HG03196 (cell line): ENCODE measurements at regions not wholly inside any gene's neighbourhood (a gene's known extent, or its start where the extent isn't known, plus 50 kb on each side); places are given as distances from the start of the nearest gene placed in this dataset.

ENCODE experiments used
- ATAC-seq: cut with Tn5 transposase; IDR thresholded peaks from one replicate; pipeline ENCODE4 v1.9.1; 2021; ENCODE audit not compliant: unreplicated experiment

- ATAC-seq: no peak
Observed at GRCh38 chr5:107266100-107266499, 404.6 kb downstream of the EFNA5 start.

DNA sequence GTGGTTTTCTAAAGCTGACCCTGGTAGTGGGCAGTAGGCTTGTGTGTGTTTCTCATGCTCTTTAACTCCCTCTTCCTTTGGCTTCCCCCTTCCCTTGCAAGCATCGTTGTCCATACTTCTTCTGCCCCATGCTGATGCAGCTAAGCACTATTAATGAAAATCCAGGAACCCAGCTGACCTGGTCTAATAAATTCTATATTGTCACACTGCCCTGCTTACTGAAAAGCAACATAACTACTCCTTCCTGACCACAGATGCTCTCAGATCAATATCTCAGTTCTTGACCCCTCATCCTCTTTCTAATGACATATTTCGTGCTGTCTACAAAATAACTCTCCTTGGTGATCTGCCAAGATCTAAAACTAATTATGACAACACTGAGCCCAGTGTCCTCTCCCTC, 405.5 kb downstream of the EFNA5 start:
- no peak for ATAC-seq

GRCh38 chr5:107263387-107264018, 407.2 kb downstream of the EFNA5 start:
- ATAC-seq: peak; percentile 91

DNA sequence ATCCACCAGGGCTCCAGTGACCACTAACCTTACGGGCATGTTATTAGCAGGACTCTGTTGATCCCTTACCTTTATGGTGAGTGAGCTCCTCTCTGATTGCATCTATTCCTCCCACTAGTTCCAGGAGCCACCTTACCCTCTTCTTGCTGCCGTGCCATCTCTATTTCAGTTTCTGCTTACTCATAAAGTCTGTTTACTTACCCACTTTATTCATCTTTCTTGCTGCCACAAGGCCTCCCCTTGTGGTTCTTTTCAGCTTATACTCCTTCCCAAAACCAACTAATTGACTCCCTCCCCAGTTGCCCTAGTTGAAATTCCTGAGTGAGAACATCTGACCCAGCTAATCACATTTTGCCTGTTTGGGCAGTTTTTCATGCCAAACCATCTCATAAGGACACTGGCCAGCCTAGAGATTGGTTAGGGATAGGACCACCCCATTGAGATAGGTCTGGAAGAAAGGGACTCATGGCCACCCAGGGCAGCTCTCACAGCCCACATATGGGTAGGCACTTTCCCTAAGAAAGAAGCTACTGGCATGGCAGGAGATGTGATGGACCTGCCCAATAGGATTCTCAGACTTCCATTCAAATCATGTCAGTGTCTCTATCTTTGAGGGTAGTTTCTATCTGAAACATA, 412.7 kb downstream of the EFNA5 start:
- ATAC-seq: peak; percentile 93

GRCh38 chr5:107254902-107255234, 415.9 kb downstream of the EFNA5 start:
- no peak for ATAC-seq

- no peak for ATAC-seq
Observed at GRCh38 chr5:107254214-107254901, 416.4 kb downstream of the EFNA5 start.

DNA sequence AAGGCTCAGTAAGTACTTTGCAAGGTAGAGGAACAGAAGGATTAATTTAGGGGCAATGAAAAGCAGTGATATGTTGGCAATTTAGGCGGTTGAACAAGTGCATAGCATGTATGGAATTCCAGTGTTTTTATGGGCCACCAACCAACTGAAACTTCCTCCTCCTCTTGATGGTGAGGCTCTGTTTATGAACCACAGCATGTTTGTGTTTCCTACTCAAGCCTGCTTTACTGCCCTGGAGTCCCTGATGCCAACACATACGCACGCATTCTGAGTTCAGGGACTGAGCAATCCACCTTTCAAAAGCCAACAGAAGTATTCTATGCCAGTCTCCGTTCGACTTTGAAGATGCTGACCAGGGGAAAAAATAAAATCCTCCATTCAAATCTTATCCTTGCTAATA, 417.5 kb downstream of the EFNA5 start:
- ATAC-seq: no peak

- ATAC-seq: no peak
Observed at GRCh38 chr5:107251151-107251550, 419.6 kb downstream of the EFNA5 start.

DNA sequence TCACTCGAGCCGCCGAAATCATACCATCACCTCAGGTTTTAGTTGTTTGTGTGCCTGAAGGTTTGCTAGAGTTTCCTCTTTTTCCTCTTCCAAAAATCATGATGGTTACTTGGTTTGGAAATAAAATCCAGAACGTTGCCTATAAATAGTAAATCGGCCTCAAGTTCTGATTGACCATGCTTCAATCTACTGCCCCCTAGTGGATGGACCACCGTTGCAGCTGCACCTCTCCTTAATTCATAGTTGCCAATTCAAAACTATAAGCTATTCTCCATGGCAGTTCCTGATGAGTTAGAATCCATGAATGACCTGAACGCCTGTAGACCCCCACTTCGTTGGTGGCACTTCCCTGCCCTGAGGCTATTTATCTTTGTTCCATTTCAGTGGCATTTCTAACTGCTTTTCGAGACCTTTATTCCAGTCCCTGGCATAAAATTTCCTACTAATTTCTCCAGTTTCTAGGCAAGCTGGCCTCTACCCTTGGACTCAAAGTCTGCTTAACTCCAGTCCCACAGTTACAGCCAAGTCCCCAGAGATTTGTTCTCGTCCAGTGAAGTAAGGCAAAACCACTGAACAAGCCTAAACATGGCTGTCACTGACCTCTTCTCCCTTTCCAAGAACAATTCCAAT, 422.6 kb downstream of the EFNA5 start:
- no peak for ATAC-seq

DNA sequence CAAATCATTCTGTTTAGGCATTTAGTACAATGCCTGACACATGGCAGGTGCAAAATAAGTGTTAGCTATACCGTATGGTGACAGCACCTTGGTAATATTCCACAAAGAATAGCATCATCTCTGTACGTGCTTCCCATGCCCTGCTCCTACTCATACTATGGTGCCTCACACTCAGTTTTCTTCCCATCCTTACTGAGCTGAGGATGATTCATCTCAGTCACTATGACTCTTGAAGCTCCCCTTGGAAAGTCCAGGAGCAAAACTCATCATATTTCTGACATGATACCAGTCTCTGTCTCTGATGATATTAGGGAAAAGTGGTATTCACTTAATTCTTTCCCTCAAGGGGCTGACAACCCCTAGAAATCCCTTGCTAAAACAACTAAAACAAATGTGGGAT, 423.3 kb downstream of the EFNA5 start:
- no peak for ATAC-seq

DNA sequence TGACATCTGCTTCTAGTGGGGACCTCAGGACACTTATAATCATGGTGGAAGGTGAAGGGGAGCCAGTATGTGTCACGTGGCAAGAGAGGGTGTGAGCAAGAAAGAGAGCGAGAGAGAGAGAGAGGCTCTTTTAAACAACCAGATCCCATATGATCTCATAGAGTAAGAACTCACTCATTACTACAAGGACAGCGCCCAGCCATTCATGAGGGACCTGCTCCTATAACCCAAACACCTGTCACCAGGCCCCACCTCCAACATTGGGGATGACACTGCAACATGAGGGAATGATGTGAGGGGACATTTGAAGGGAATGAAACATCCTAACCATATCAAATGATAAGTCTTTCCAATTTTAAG, 427.5 kb downstream of the EFNA5 start:
- ATAC-seq: no peak

- no peak for ATAC-seq
Observed at GRCh38 chr5:107242411-107243219, 428.1 kb downstream of the EFNA5 start.

DNA sequence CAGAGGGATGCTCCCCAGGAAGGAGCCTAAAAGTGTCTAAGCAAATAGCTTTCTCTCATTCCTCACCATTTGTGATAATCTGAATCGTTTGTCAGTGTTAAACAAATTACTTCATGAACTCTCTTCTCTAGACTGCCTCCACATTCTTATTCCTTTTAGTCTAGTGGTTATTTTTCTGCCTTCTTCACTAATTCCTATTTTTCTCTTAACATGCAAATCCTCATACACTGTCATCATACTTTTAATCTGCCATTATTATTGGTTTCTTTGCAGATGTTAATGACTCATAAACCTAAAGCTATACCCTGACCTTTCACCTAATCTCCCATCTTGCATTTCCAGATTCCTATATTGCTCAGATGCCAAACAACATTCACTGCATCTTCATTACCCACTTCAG, 428.9 kb downstream of the EFNA5 start:
- ATAC-seq: no peak

- no peak for ATAC-seq
Observed at GRCh38 chr5:107235167-107235566, 435.6 kb downstream of the EFNA5 start.

GRCh38 chr5:107232788-107233187, 437.9 kb downstream of the EFNA5 start:
- no peak for ATAC-seq

- ATAC-seq: no peak
Observed at GRCh38 chr5:107232293-107232692, 438.4 kb downstream of the EFNA5 start.

DNA sequence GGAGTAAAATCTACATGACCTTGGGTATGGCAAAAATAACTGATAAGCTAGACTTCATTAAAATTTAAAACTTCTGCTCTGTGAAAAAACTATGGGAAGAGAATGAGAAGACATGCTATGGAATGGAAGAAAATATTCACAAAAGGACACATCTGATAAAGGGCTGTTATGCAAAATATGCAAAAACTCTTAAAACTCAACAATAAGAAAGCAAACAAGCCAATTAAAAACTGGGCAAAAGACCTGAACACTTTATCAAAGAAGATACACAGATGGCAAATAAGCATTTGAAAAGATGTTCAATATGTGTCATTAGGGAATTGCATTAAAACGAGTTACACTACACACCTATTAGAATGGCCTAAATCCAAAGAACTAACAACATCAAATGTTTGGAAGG, 439.5 kb downstream of the EFNA5 start:
- no peak for ATAC-seq

DNA sequence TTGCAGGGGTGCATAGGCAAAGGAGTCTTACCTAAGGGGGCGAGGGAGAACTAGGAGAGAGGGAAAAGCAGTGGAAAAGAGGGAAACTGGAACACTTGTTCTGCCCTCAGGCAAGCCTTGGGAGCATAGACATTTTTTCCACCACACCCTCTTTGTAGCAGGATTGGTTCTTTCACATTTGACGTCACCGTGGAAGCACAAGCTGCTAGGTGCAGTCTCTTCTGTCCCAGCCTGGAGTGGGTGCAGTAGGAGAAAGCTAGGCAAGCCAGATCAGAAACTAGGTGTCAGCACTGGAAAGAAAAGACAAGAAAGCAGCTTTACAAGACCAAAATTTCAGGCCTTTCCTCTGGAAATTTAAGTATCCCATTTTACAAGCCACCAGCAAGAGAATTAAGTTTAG, 440.4 kb downstream of the EFNA5 start:
- ATAC-seq: no peak

- no peak for ATAC-seq
Observed at GRCh38 chr5:107228226-107228625, 442.5 kb downstream of the EFNA5 start.

DNA sequence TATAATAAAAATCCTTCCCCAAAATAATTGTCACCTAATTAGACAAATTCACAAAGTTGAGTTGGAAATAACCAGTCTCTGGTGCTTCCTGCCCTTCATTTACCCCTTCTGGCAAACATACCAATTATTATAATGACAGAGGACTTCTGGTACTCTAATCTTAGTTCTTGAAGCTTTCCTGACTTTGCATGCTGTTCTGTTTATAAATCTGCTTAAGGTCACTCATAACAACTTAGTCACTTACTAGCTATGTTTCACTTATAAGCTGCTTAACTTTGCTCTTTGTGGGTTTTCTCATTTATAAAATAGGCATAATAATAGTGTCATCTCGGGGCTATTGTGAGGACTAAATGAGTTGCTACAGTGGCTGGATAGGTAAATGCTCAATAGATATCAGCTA, 446.5 kb downstream of the EFNA5 start:
- no peak for ATAC-seq

DNA sequence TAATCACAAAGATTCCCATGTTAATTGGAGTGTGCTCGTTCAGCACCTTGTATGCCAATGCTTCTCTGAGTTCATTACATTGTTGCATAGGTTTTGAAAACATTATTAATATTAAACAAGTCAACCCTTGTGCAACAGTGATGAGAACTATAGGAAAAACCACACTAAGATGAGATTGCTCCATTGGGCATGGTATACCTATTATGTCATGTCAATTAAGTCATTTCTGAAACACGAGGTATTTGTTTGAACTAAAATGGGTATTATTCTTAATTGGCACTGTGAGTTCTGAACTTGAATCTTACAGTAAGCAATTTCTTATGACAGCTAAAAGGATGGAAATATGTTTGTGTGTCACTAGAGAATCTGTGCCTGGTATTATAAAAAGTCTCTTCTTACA, 447.7 kb downstream of the EFNA5 start:
- ATAC-seq: no peak
